ENCODE measurements at regions not wholly inside any gene's neighbourhood (a gene's known extent, or its start where the extent isn't known, plus 50 kb on each side); places are given as distances from the start of the nearest gene placed in this dataset.

- TF ChIP-seq USF2 (IDR thresholded peaks at IDR 0.05; ENCODE audit: low read depth, low read length) (no peak), ELK1 (IDR thresholded peaks at IDR 0.05; ENCODE audit: borderline replicate concordance, low read depth, low read length) (no peak), CTCF (conservative IDR thresholded peaks at IDR 0.05; ENCODE audit: low read depth, low read length) (no peak), POLR2A (IDR thresholded peaks at IDR 0.05; ENCODE audit: low read depth, low read length) (no peak), RAD21 (IDR thresholded peaks at IDR 0.05; ENCODE audit: low read length) (no peak), BHLHE40 (IDR thresholded peaks at IDR 0.05; ENCODE audit: low read depth, low read length) (no peak), MAZ (IDR thresholded peaks at IDR 0.05; ENCODE audit: borderline replicate concordance, low read depth, low read length) (no peak), SMC3 (IDR thresholded peaks at IDR 0.05; ENCODE audit: low read depth, low read length) (no peak), FOS (IDR thresholded peaks at IDR 0.05; ENCODE audit: low read depth, low read length) (no peak), RCOR1 (IDR thresholded peaks at IDR 0.05; ENCODE audit: insufficient replicate concordance, low read length) (no peak), CEBPB (IDR thresholded peaks at IDR 0.05; ENCODE audit: low read depth, low read length) (no peak)
These were observed 84.3 kb upstream of the MELK start for GRCh38 chr9:36488389-36488756.

Measured in IMR-90 (cell line).